OCI-LY1 (cell line): ENCODE measurements at regions not wholly inside any gene's neighbourhood (a gene's known extent, or its start where the extent isn't known, plus 50 kb on each side); places are given as distances from the start of the nearest gene placed in this dataset.

ENCODE experiments used
- H2AFZ ChIP-seq: fragments of 200-600 bp; sonication (generic), shearing (Covaris generic); 2 replicates; pipeline ENCODE4 v1.6.0; 2014; ENCODE audit warnings: antibody characterized with exemption, mild to moderate bottlenecking, low read length
- H3F3A ChIP-seq: fragments of 200-600 bp; sonication (generic), shearing (Covaris generic); 2 replicates; pipeline ENCODE4 v1.6.0; 2014; ENCODE audit warnings: mild to moderate bottlenecking, antibody characterized with exemption, low read length, moderate library complexity; ENCODE audit not compliant: insufficient read depth
- H3K27ac ChIP-seq: fragments of 200-600 bp; sonication (generic); 2 replicates; pipeline ENCODE4 v1.5.1; 2014; ENCODE audit warnings: low read length, mixed run types, mild to moderate bottlenecking, low read depth; ENCODE audit not compliant: poor library complexity, severe bottlenecking
- H3K27me3 ChIP-seq: fragments of 200-600 bp; sonication (generic); 2 replicates; pipeline ENCODE4 v1.6.0; 2014; ENCODE audit warnings: antibody characterized with exemption, mild to moderate bottlenecking, low read length, moderate library complexity; ENCODE audit not compliant: insufficient read depth
- H3K36me3 ChIP-seq: fragments of 200-600 bp; sonication (generic); 2 replicates; pipeline ENCODE4 v1.6.1; 2014; ENCODE audit warnings: mild to moderate bottlenecking, antibody characterized with exemption, low read length, moderate library complexity, mixed read lengths; ENCODE audit not compliant: insufficient read depth
- H3K4me1 ChIP-seq: fragments of 200-600 bp; sonication (generic); 2 replicates; pipeline ENCODE4 v1.5.1; 2014; ENCODE audit warnings: mild to moderate bottlenecking, low read length, moderate library complexity; ENCODE audit not compliant: insufficient read depth, severe bottlenecking
- H3K4me2 ChIP-seq: fragments of 200-600 bp; sonication (generic), shearing (Covaris generic); 2 replicates; pipeline ENCODE4 v1.6.1; 2014; ENCODE audit warnings: low read length
- H3K4me3 ChIP-seq: fragments of 200-600 bp; sonication (generic); 2 replicates; pipeline ENCODE4 v1.5.1; 2014; ENCODE audit warnings: low read length, low read depth, mild to moderate bottlenecking, mixed read lengths; ENCODE audit not compliant: poor library complexity, severe bottlenecking
- H3K79me2 ChIP-seq: fragments of 200-600 bp; shearing (Covaris generic); 2 replicates; pipeline ENCODE4 v1.6.1; 2016; ENCODE audit warnings: mixed run types, low read length, mixed read lengths; ENCODE audit not compliant: insufficient read depth
- H3K9ac ChIP-seq: fragments of 200-600 bp; sonication (generic), shearing (Covaris generic); 2 replicates; pipeline ENCODE4 v1.6.1; 2014; ENCODE audit warnings: mild to moderate bottlenecking, low read length, mixed read lengths
- H3K9me2 ChIP-seq: fragments of 200-600 bp; sonication (generic), shearing (Covaris generic); 2 replicates; pipeline ENCODE4 v1.6.1; 2014; ENCODE audit warnings: low read depth, mild to moderate bottlenecking, low read length, mixed read lengths
- H3K9me3 ChIP-seq: fragments of 200-600 bp; shearing (Covaris generic); 2 replicates; pipeline ENCODE4 v1.6.1; 2014; ENCODE audit warnings: low read length, mixed read lengths
- H4K20me1 ChIP-seq: fragments of 200-600 bp; sonication (generic), shearing (Covaris generic); 2 replicates; pipeline ENCODE4 v1.6.0; 2016; ENCODE audit warnings: mild to moderate bottlenecking, low read length; ENCODE audit not compliant: insufficient read depth
- CTCF ChIP-seq: fragments of 200-600 bp; sonication (generic), shearing (Covaris generic); IDR thresholded peaks from 2 replicates; pipeline ENCODE4 v1.5.1; 2017; ENCODE audit warnings: mild to moderate bottlenecking, antibody characterized with exemption, low read length, moderate library complexity, mixed read lengths
- EZH2 ChIP-seq: fragments of 200-600 bp; sonication (generic), shearing (Covaris generic); IDR thresholded peaks from 2 replicates; pipeline ENCODE4 v1.8.0; 2017; ENCODE audit warnings: borderline replicate concordance, mixed run types, mild to moderate bottlenecking, antibody characterized with exemption, low read length, moderate library complexity, mixed read lengths

DNA sequence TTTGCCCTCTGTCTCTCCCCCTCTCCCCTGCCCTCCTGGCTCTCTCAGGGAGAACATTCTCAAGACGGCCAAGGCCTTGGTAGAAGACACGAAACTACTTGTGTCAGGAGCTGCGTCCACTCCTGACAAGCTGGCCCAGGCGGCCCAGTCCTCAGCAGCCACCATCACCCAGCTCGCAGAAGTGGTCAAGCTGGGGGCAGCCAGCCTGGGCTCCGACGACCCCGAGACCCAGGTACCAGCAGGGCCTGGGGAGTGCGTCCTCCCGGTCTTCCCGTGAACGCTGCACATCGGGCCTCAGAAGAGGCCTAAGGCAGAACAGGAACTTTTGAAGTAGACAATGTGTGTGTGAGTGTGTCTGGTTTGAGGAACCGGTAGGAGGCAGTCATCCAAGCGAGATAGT, 245.4 kb upstream of the TPM1 start:
- no peaks in the 10 kb centered on the region for H3K79me2 ChIP-seq
- no peaks in the 10 kb centered on the region for H3K9me3 ChIP-seq
- H3K27ac ChIP-seq = no peak overlapping the region
- no peak overlapping the region for H2AFZ ChIP-seq
- no peak overlapping the region for H3K4me2 ChIP-seq
- no peak overlapping the region for H3K9ac ChIP-seq
- peaks cover 3% of the 10 kb centered on the region; the same call in 1 of the 2 replicates for H3K27me3 ChIP-seq
- no peaks in the 10 kb centered on the region for H3K36me3 ChIP-seq
- H3K9me2 ChIP-seq = no peaks in the 10 kb centered on the region
- no peaks in the 10 kb centered on the region for H3F3A ChIP-seq
- H4K20me1 ChIP-seq = no peaks in the 10 kb centered on the region
- TF ChIP-seq CTCF (no peak), EZH2 (no peak)
- H3K4me3 ChIP-seq = no peak overlapping the region
- no peaks in the 10 kb centered on the region for H3K4me1 ChIP-seq

DNA sequence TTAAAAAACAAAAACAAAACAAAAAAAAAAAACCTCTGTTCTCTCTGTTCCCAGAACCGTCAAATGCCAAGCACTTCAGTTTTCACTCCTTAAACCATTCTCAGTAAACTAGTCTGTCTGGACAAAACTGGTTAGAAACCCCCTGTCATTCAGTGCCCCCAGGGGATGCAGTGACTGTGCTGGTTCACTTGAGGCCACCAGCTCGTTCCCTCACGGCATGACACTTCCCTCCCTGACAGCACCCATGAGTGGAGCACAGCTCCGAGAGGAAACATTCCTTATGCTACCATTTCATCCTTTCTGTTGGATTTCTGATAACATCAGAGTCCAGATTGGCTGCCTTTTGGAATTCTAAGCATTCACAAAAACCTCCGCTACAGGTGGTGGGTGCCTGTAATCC, 244.0 kb upstream of the TPM1 start:
- H3K36me3 ChIP-seq = no peaks in the 10 kb centered on the region
- H3K27me3 ChIP-seq = peaks cover 3% of the 10 kb centered on the region; the same call in 1 of the 2 replicates
- no peaks in the 10 kb centered on the region for H4K20me1 ChIP-seq
- H3K9me2 ChIP-seq = no peaks in the 10 kb centered on the region
- no peaks in the 10 kb centered on the region for H3F3A ChIP-seq
- no peak overlapping the region for H3K4me3 ChIP-seq
- no peak overlapping the region for H2AFZ ChIP-seq
- TF ChIP-seq EZH2 (no peak), CTCF (no peak)
- no peak overlapping the region for H3K9ac ChIP-seq
- H3K4me2 ChIP-seq = no peak overlapping the region
- no peaks in the 10 kb centered on the region for H3K9me3 ChIP-seq
- H3K79me2 ChIP-seq = no peaks in the 10 kb centered on the region
- no peak overlapping the region for H3K27ac ChIP-seq
- H3K4me1 ChIP-seq = no peaks in the 10 kb centered on the region

GRCh38 chr15:62799037-62799436, 243.5 kb upstream of the TPM1 start:
- H3K79me2 ChIP-seq = no peaks in the 10 kb centered on the region
- H3K9me2 ChIP-seq = no peaks in the 10 kb centered on the region
- no peaks in the 10 kb centered on the region for H4K20me1 ChIP-seq
- H3K4me2 ChIP-seq = no peak overlapping the region
- H3K9me3 ChIP-seq = no peaks in the 10 kb centered on the region
- no peak overlapping the region for H3K9ac ChIP-seq
- H2AFZ ChIP-seq = no peak overlapping the region
- no peaks in the 10 kb centered on the region for H3F3A ChIP-seq
- H3K4me1 ChIP-seq = no peaks in the 10 kb centered on the region
- H3K4me3 ChIP-seq = no peak overlapping the region
- no peak overlapping the region for H3K27ac ChIP-seq
- TF ChIP-seq CTCF (no peak), EZH2 (no peak)
- peaks cover 3% of the 10 kb centered on the region; the same call in 1 of the 2 replicates for H3K27me3 ChIP-seq
- no peaks in the 10 kb centered on the region for H3K36me3 ChIP-seq
